ENCODE measurements at regions not wholly inside any gene's neighbourhood (a gene's known extent, or its start where the extent isn't known, plus 50 kb on each side); places are given as distances from the start of the nearest gene placed in this dataset.

DNA sequence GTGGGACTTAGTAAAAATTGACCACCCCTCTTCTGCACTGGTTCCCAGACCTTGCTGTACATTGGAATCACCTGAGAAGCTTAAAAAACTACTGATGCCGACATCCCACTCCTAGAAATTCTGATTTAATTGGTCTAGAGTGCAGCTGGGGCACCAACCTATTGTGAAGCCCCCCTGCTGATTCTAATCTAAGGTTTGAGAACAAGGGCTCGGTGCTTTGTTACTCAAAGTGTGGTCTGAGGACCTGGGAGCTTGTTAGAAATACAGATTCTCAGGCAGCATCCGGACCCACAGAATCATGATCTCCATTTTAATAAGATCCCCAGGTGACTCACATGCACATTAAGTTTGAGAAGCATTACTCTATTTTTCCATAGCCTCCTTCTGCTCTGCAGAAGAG is 57.8 kb upstream of the LPAR1 start:
- TF ChIP-seq, protein P1, sequence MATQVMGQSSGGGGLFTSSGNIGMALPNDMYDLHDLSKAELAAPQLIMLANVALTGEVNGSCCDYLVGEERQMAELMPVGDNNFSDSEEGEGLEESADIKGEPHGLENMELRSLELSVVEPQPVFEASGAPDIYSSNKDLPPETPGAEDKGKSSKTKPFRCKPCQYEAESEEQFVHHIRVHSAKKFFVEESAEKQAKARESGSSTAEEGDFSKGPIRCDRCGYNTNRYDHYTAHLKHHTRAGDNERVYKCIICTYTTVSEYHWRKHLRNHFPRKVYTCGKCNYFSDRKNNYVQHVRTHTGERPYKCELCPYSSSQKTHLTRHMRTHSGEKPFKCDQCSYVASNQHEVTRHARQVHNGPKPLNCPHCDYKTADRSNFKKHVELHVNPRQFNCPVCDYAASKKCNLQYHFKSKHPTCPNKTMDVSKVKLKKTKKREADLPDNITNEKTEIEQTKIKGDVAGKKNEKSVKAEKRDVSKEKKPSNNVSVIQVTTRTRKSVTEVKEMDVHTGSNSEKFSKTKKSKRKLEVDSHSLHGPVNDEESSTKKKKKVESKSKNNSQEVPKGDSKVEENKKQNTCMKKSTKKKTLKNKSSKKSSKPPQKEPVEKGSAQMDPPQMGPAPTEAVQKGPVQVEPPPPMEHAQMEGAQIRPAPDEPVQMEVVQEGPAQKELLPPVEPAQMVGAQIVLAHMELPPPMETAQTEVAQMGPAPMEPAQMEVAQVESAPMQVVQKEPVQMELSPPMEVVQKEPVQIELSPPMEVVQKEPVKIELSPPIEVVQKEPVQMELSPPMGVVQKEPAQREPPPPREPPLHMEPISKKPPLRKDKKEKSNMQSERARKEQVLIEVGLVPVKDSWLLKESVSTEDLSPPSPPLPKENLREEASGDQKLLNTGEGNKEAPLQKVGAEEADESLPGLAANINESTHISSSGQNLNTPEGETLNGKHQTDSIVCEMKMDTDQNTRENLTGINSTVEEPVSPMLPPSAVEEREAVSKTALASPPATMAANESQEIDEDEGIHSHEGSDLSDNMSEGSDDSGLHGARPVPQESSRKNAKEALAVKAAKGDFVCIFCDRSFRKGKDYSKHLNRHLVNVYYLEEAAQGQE (IDR thresholded peaks at IDR 0.05; ENCODE audit: insufficient replicate concordance, low read depth) = no peak
- no peak for TF ChIP-seq GABPA (IDR thresholded peaks at IDR 0.05; ENCODE audit: low read depth)
- TF ChIP-seq, protein P2, sequence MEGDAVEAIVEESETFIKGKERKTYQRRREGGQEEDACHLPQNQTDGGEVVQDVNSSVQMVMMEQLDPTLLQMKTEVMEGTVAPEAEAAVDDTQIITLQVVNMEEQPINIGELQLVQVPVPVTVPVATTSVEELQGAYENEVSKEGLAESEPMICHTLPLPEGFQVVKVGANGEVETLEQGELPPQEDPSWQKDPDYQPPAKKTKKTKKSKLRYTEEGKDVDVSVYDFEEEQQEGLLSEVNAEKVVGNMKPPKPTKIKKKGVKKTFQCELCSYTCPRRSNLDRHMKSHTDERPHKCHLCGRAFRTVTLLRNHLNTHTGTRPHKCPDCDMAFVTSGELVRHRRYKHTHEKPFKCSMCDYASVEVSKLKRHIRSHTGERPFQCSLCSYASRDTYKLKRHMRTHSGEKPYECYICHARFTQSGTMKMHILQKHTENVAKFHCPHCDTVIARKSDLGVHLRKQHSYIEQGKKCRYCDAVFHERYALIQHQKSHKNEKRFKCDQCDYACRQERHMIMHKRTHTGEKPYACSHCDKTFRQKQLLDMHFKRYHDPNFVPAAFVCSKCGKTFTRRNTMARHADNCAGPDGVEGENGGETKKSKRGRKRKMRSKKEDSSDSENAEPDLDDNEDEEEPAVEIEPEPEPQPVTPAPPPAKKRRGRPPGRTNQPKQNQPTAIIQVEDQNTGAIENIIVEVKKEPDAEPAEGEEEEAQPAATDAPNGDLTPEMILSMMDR (IDR thresholded peaks at IDR 0.05; ENCODE audit: insufficient read depth, low read length) = no peak
- TF ChIP-seq POLR2AphosphoS5 (IDR thresholded peaks at IDR 0.05; ENCODE audit: low read depth) = no peak
- no peak for TF ChIP-seq SPI1 (IDR thresholded peaks at IDR 0.05; ENCODE audit: borderline replicate concordance, low read depth)
- Histone ChIP-seq H3K27me3 (ENCODE audit: insufficient read depth, poor library complexity, severe bottlenecking) (no peaks in the 10 kb centered on the region), H3K4me3 (replicated peaks; ENCODE audit: insufficient read depth, low read length) (no peak overlapping the region), H3K27ac (replicated peaks) (no peak overlapping the region)
- no peak for DNase-seq (ENCODE audit: low read depth in 1 of 2, low spot score in 1 of 2)

DNA sequence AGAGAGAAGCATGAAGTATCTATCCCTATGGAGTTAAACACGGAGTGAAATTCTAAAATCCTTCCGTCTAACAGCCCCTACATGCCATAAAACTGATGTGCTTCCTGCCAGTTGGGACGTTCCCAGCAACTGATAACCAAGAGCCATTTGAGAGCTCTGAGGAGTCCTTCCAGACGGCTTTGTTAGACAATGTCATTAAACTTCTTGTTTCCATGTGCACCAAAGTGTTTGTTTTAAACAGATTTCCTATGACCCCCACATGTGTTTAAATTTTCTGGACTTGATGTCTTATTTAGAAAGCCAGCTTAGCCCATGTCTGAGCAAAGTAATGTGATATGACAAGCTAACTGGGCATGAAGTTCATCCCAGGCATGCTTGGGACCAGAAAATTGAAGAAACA is 57.2 kb upstream of the LPAR1 start:
- TF ChIP-seq, protein P2 (IDR thresholded peaks at IDR 0.05; ENCODE audit: insufficient read depth, low read length) = no peak
- TF ChIP-seq GABPA (IDR thresholded peaks at IDR 0.05; ENCODE audit: low read depth) (no peak), SPI1 (IDR thresholded peaks at IDR 0.05; ENCODE audit: borderline replicate concordance, low read depth) (no peak), POLR2AphosphoS5 (IDR thresholded peaks at IDR 0.05; ENCODE audit: low read depth) (no peak)
- TF ChIP-seq, protein P1 (IDR thresholded peaks at IDR 0.05; ENCODE audit: insufficient replicate concordance, low read depth) = no peak
- DNase-seq (ENCODE audit: low read depth in 1 of 2, low spot score in 1 of 2) = no peak
- no peak overlapping the region for H3K4me3 ChIP-seq (replicated peaks; ENCODE audit: insufficient read depth, low read length)
- no peaks in the 10 kb centered on the region for H3K27me3 ChIP-seq (ENCODE audit: insufficient read depth, poor library complexity, severe bottlenecking)
- no peak overlapping the region for H3K27ac ChIP-seq (replicated peaks)

DNA sequence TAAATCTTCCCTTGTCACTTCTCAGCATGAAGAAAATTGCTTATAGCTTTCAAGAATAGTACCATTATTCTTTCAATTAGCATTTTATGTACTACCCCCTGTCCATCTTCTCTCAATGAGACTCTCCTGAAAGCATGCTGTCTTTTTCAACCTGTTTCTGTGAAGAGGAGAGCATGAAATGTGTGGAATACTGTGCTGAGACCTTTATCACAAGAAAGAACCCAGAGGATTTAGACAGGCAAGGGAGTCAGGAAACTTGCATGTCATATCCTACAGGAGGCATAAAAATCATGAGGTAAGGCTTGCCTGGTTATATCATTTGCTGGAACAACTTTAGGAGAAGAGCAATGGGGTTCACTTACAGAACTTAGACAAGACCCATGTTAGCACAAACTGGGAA is 56.7 kb upstream of the LPAR1 start:
- TF ChIP-seq, protein P2 (IDR thresholded peaks at IDR 0.05; ENCODE audit: insufficient read depth, low read length) = no peak
- no peak for TF ChIP-seq SPI1 (IDR thresholded peaks at IDR 0.05; ENCODE audit: borderline replicate concordance, low read depth)
- TF ChIP-seq, protein P1 (IDR thresholded peaks at IDR 0.05; ENCODE audit: insufficient replicate concordance, low read depth) = no peak
- DNase-seq (ENCODE audit: low read depth in 1 of 2, low spot score in 1 of 2) = no peak
- H3K4me3 ChIP-seq (replicated peaks; ENCODE audit: insufficient read depth, low read length) = no peak overlapping the region
- H3K27me3 ChIP-seq (ENCODE audit: insufficient read depth, poor library complexity, severe bottlenecking) = no peaks in the 10 kb centered on the region
- no peak overlapping the region for H3K27ac ChIP-seq (replicated peaks)

Data from HL-60 (cell line).